Mammary epithelial cell (primary cell): ENCODE measurements at regions not wholly inside any gene's neighbourhood (a gene's known extent, or its start where the extent isn't known, plus 50 kb on each side); places are given as distances from the start of the nearest gene placed in this dataset.

ENCODE experiments used
- CTCF ChIP-seq, 2 donors: IDR thresholded peaks in 1 of 2; conservative IDR thresholded peaks in 1 of 2; 2 replicates each; pipeline ENCODE4 v1.5.1; 2011 to 2012; ENCODE audit warnings: inconsistent platforms in 2 of 2, low read length in 2 of 2, mild to moderate bottlenecking in 2 of 2, control low read depth in 1 of 2, low read depth in 1 of 2; ENCODE audit not compliant: insufficient read depth in 1 of 2; ENCODE audit errors: extremely low read depth in 1 of 2
- EZH2 ChIP-seq: IDR thresholded peaks from 2 replicates; pipeline ENCODE4 v1.6.1; 2012; ENCODE audit warnings: low read length, inconsistent platforms, borderline replicate concordance

- TF ChIP-seq CTCF (conservative IDR thresholded peaks at IDR 0.05 in 1 of 2, IDR thresholded peaks at IDR 0.05 in 1 of 2; ENCODE audit: extremely low read depth in 1 of 2, insufficient read depth in 1 of 2, low read depth in 1 of 2, low read length in 2 of 2), result no peak
- no peak for TF ChIP-seq EZH2
Observed at GRCh38 chr12:87169010-87169409, 860.2 kb downstream of the C12orf50 start.
